Frontal cortex (tissue), 3 donors: ENCODE measurements at regions not wholly inside any gene's neighbourhood (a gene's known extent, or its start where the extent isn't known, plus 50 kb on each side); places are given as distances from the start of the nearest gene placed in this dataset.

Experiments
- DNase-seq, 2 donors: peaks; one replicate each; pipeline ENCODE4 v3.0.0; 2012; ENCODE audit warnings: low spot score in 2 of 2
- FAIRE-seq: peaks from 2 replicates; lab custom pipeline; 2012; peaks lifted over from hg19 to GRCh38; lab: Jason Lieb, UNC
- donor health status: control.
- donor health status: control.
- donor health status: control.

- DNase-seq = no peak
- FAIRE-seq = no peak
These were observed 185.5 kb upstream of the CPEB2 start for GRCh38 chr4:14816623-14817261.

- no peak for FAIRE-seq
- no peak for DNase-seq
These were observed 178.1 kb upstream of the CPEB2 start for GRCh38 chr4:14824189-14824588.

GRCh38 chr4:14827111-14827510, 175.2 kb upstream of the CPEB2 start:
- no peak for FAIRE-seq

GRCh38 chr4:14829795-14830194, 172.5 kb upstream of the CPEB2 start:
- no peak for DNase-seq
- no peak for FAIRE-seq

More at GRCh38 chr4:14827111-14827510, 175.2 kb upstream of the CPEB2 start:
- DNase-seq = no peak

GRCh38 chr4:14831416-14831815, 170.9 kb upstream of the CPEB2 start:
- DNase-seq (no peak), FAIRE-seq (no peak)

GRCh38 chr4:14833053-14833452, 169.2 kb upstream of the CPEB2 start:
- no peak for DNase-seq
- FAIRE-seq = no peak

GRCh38 chr4:14834382-14834781, 167.9 kb upstream of the CPEB2 start:
- DNase-seq = no peak
- FAIRE-seq = no peak

- FAIRE-seq (no peak), DNase-seq (no peak)
These were observed 167.0 kb upstream of the CPEB2 start for GRCh38 chr4:14835288-14835687.

- FAIRE-seq (no peak), DNase-seq (no peak)
These were observed 166.4 kb upstream of the CPEB2 start for GRCh38 chr4:14835708-14836425.

GRCh38 chr4:14837860-14838259, 164.4 kb upstream of the CPEB2 start:
- DNase-seq = no peak
- no peak for FAIRE-seq

- DNase-seq (no peak), FAIRE-seq (no peak)
These were observed 160.2 kb upstream of the CPEB2 start for GRCh38 chr4:14841801-14842768.

GRCh38 chr4:14842964-14843630, 159.2 kb upstream of the CPEB2 start:
- DNase-seq (no peak), FAIRE-seq (no peak)

- FAIRE-seq (no peak), DNase-seq (no peak)
These were observed 158.2 kb upstream of the CPEB2 start for GRCh38 chr4:14844061-14844460.

- DNase-seq = no peak
- no peak for FAIRE-seq
These were observed 154.1 kb upstream of the CPEB2 start for GRCh38 chr4:14848229-14848628.

- no peak for FAIRE-seq
- no peak for DNase-seq
These were observed 151.7 kb upstream of the CPEB2 start for GRCh38 chr4:14850455-14851097.

GRCh38 chr4:14853176-14853943, 148.9 kb upstream of the CPEB2 start:
- no peak for DNase-seq
- no peak for FAIRE-seq

- DNase-seq = no peak
- FAIRE-seq = no peak
These were observed 146.6 kb upstream of the CPEB2 start for GRCh38 chr4:14855719-14856061.

GRCh38 chr4:14856062-14856933, 146.0 kb upstream of the CPEB2 start:
- DNase-seq = no peak
- no peak for FAIRE-seq
